ENCODE measurements at regions not wholly inside any gene's neighbourhood (a gene's known extent, or its start where the extent isn't known, plus 50 kb on each side); places are given as distances from the start of the nearest gene placed in this dataset.
"Not testable (repeated sequence)": the region's sequence is repeated elsewhere in the genome, so short reads cannot be mapped to it uniquely, and the experiment has no call there.

GRCh38 chr15:66959875-66960274, 105.5 kb upstream of the SMAD3 start:
- DNase-seq (ENCODE audit: low read depth) = no peak

- DNase-seq (ENCODE audit: low read depth) = no peak
Measured at GRCh38 chr15:66960519-66960918, 104.9 kb upstream of the SMAD3 start.

DNA sequence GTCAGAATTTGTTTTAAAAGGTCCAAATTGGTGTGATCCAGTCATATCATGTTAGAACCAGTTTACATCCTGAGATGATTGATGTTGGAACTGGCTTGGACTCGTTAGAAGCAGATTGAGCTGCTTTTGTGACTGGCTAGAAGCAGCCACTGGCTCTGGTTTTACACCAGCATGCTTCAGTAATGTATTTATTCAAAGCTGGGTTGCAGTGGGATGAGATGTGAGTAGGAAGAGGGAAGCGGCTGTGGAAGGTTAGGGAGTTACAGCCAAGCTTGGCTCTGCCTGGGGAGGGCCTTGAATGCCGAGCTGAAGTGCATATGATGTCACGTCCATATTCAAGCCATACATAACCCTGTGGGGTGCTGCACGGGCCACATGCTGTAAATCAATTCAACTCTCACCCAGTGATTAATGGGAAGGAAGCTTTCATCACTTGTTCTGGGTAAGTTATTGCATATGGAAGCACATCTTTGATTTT, 104.0 kb upstream of the SMAD3 start:
- no peak for DNase-seq (ENCODE audit: low read depth)

GRCh38 chr15:66961901-66962300, 103.5 kb upstream of the SMAD3 start:
- no peak for DNase-seq (ENCODE audit: low read depth)

- DNase-seq (ENCODE audit: low read depth) = no peak
Measured at GRCh38 chr15:66962522-66962921, 102.9 kb upstream of the SMAD3 start.

GRCh38 chr15:66963084-66963483, 102.3 kb upstream of the SMAD3 start:
- no peak for DNase-seq (ENCODE audit: low read depth)

- no peak for DNase-seq (ENCODE audit: low read depth)
Measured at GRCh38 chr15:66963710-66964109, 101.7 kb upstream of the SMAD3 start.

DNA sequence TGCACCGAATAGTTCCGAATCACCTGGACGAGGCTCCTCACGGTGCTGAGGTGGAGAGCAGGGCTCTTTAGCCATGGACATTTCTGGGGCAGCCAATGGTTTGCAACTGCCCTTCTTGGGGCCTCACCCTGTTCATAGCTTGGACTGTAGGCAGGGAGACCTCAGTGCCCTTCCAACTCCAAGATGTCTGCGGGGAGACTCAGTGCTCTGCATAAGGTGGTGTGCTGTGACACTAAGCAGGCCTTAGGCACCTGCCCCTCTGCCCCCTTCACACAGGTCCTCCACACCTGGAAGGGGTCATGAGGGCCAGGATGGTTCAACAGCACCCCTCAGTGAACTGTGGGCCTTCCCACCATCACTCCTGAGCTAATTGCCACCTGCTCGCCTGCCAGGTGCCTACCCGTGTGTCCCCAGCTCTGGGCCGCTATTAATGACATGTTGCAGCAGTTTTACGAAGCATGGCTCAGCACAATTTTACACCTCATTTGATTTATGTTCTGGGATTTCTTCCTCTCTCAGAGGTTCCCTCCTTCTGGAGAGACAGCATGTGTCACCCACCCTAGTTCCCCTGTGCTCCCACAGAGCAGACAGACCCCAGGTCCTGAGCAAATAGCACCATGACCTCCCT, 101.2 kb upstream of the SMAD3 start:
- no peak for DNase-seq (ENCODE audit: low read depth)

DNA sequence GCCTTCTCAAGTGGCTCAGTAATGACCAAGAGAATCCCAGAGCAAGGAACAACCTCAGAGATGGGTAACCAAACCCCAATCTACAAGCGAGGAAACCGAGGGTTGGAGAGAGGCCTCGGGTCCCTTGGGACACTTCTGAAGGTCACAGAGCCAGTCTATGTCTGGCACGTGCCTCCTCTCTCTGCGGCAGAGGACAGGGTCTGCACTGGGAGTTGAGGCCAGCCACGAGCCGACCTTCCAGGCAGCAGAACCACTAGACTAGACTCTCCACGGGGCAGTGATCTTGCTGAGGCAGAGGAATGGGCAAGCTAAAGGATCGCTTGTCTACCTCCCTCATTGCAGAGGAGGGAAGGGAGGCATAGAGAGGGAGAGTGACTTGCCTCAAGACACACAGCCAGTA, 100.6 kb upstream of the SMAD3 start:
- DNase-seq (ENCODE audit: low read depth) = no peak

DNA sequence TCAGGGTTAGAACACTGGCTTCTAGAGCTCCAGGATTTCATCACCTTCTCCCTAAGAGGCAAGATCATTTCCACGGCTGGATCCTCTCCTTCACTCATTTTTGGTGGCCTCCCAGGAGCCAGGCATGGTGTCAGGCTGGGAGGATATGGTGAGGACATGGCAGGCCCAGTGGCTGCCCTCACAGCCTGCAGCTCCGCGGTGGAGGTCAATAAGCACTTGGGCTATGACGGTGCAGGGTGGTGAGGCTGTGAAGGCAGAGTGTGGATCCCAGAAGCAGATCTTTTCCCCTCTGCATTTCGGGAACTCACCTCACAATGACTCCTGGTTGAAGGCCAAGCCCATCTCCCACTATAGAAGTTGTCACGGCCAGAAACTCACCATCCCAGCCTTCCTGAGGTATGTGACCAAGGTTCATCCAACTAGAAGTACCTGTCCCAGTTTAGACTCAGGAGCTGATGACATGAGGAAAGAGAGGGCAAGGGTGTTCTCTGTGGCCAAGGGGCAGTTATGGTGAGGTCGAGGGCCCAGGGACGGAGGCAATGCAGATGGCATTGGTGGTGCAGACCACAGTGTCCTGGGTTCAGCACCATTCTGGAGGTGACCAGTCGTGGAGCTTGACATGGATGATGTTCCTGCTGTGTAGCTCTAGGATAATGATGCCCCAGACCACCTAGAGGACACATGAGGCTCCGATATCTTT, 100.1 kb upstream of the SMAD3 start:
- DNase-seq (ENCODE audit: low read depth) = no peak

DNA sequence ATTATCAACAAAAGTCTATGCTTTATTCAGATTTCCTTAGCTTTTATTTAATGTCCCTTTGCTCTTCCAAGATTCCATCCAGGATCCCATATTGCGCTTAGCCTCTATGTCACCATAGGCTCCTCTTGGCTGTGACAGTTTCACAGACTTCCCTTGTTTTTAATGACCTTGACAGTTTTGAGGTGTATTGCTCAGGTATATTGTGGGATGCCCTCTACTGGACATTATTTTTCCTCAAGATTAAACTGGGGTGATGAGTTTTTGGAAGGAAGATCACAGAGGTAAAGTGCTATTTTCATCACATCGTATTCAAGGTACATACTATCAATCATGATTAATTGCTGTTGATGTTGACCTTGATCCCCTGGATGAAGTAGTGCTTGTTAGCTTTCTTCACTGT, 99.1 kb upstream of the SMAD3 start:
- DNase-seq (ENCODE audit: low read depth) = no peak

- DNase-seq (ENCODE audit: low read depth) = no peak
Measured at GRCh38 chr15:66968806-66969596, 96.4 kb upstream of the SMAD3 start.

DNA sequence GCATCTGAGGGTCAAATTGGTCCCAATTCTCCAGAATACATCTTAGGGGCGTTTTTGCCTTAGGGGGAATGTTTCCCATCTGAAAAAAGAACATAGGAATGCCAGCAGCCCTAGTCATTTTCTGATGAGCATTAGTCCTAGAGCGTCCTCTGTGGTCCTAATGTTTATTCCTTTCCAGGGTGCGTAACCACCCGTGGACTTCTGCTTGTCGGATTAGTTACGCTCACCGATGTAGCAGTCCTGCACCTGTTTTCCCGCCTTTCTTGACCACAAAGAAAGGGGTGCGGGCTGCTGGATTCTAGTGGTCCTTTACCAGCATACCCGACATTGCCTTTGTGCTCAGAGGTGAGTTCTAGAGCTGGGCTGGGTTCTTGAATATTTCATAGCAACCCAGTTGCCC, 91.3 kb upstream of the SMAD3 start:
- DNase-seq (ENCODE audit: low read depth) = not testable (repeated sequence)

DNA sequence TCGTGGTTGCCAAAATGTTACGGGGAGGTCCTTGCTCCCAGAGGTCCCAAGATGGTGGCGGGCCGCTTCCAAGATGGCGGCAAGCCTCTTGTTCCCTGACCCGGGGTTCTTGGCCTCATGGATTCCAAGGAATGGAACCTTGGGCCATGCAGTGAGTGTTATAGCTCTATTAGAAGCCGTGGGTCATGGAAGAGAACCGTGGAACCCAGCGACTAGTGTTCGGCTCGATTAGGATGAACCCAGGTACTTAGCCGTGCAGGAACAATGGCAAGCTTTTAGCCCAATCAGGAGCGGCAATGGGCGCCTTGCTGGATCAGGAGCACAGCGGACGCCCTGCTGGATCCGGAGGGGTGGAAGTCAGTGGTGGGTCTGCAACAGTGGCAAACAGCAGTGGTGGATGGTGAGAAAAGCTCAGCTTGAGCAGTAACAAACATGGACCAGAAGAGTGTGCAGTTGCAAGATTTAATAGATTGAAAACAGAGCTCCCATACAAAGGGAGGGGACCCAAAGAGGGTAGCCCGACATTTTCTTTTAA, 89.2 kb upstream of the SMAD3 start:
- DNase-seq (ENCODE audit: low read depth) = not testable (repeated sequence)

DNA sequence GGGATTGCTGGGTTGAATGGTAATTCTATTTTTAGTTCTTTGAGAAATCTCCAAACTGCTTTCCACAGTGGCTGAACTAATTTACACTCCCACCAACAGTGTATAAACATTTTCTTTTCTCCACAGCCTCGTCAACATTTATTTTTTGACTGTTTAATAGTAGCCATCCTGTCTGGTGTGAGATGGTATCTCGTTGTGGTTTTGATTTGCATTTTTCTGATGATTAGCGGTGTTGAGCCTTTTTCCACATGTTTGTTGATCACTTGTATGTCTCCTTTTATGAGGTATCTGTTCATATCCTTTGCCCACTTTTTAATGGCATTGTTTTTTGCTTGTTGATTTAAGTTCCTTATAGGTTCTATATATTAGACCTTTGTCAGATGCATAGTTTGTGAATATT, 85.1 kb upstream of the SMAD3 start:
- DNase-seq (ENCODE audit: low read depth) = not testable (repeated sequence)

DNA sequence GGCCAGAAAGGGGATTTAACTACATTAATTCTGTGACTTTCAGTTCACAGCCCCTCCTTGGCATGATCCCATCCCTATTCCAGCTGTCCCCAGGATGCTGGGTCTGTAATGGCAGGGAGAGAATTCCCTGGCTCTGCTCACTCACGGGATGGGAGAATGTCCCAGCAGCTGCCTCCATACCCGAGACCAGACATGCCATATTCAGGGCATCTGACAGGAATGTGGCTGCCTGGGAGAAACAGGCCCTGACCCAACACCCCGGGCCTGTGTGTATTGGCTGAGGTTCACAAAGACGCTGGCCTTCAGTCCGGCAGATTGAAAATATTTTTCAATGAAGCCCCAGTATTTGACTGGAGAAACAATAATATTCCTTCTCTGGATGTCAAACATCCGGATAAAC, 83.6 kb upstream of the SMAD3 start:
- peak; percentile 87 for DNase-seq (ENCODE audit: low read depth)

DNA sequence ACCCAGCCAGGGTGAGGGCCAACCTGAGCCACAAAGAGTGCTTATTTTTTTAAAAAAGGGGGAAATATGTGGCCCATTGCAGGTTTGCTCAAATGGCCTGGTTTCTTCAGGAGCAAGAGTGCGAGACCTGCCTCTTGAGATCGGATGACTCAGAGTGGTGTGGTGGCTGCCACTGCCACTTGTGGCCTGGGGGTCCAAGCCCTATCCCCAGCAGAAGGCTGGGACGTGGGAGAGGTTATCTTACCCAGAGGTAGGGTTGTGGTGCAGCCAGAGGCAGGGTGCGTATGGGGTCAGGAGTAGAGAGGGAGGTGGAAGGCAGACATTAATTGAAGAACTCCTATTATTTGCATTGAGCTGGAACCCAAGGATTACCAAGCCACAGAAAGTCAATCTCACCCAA, 83.2 kb upstream of the SMAD3 start:
- peak; percentile 42 for DNase-seq (ENCODE audit: low read depth)

DNA sequence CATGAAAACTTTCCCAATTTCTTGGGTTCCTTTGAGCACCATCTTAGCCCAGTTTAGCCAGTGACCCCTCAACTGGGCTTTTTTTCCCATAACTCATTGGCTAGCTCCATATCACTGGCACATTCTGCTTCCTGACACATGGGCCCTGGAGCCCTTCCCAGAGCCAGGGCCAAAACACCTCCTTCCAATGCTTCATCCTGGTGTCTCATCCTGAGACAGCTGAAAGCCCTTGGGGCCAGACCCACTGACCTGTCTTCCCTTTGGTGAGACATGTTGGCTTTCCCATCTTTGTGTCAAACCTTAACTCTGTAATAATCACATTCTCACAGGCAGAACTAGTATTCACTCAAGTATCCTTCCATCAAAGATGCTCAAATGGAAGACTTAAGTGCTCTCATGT, 82.6 kb upstream of the SMAD3 start:
- DNase-seq (ENCODE audit: low read depth) = no peak

DNA sequence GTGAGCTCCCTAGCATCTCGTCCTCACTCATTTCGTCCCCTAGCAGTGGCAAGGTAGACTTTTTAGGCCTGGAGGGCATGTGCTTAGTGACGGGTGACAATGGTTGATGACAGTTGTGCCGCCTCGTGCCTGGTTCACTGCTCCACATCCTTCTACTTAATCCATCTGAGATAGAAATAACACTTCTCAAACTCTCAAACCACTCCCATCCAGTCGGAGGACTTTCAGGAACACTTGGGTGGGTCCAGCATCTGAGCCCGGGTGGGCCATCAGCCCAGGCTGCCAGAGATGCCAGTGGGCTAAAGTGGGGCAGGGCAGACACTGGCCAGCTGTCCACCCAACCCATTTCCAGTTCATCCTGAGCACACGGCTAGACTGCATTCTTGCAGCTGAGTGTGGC, 79.7 kb upstream of the SMAD3 start:
- peak; percentile 91 for DNase-seq (ENCODE audit: low read depth)

DNA sequence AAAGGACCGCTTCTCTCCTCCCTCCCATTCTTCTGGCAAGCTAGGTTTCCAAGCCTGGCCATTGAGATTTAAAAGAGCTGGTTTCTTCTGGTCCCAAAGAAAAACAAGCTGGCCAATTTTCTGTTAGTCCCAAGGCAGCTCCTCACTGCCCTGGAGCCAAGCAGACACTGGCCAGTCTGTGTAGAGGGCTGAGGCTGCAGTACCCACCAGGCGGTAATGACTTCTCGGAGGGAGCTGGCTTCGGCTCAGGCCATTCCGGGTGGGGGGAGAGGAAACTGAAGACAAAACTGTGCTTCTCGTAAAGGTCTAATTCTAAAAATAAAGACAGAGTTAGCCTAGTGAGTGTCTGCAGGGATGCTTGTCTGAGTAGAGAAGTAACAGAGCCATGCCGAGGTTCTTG, 78.5 kb upstream of the SMAD3 start:
- DNase-seq (ENCODE audit: low read depth) = no peak

GRCh38 chr15:66993090-66993489, 72.3 kb upstream of the SMAD3 start:
- DNase-seq (ENCODE audit: low read depth) = no peak

All from myocyte (in vitro differentiated cells).